ENCODE measurements at regions not wholly inside any gene's neighbourhood (a gene's known extent, or its start where the extent isn't known, plus 50 kb on each side); places are given as distances from the start of the nearest gene placed in this dataset.

GRCh38 chr5:103962023-103962422 lies 399.4 kb upstream of the NUDT12 start:
- no peaks in the 10 kb centered on the region for H3K27me3 ChIP-seq (replicated peaks; ENCODE audit: insufficient read depth)
- H3K27ac ChIP-seq: no peak overlapping the region
- DNase-seq (ENCODE audit: low spot score): no peak
- WGBS: 90% methylated on average over 1 of the region's 1 CpG
- TF ChIP-seq, protein P1, sequence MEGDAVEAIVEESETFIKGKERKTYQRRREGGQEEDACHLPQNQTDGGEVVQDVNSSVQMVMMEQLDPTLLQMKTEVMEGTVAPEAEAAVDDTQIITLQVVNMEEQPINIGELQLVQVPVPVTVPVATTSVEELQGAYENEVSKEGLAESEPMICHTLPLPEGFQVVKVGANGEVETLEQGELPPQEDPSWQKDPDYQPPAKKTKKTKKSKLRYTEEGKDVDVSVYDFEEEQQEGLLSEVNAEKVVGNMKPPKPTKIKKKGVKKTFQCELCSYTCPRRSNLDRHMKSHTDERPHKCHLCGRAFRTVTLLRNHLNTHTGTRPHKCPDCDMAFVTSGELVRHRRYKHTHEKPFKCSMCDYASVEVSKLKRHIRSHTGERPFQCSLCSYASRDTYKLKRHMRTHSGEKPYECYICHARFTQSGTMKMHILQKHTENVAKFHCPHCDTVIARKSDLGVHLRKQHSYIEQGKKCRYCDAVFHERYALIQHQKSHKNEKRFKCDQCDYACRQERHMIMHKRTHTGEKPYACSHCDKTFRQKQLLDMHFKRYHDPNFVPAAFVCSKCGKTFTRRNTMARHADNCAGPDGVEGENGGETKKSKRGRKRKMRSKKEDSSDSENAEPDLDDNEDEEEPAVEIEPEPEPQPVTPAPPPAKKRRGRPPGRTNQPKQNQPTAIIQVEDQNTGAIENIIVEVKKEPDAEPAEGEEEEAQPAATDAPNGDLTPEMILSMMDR (IDR thresholded peaks at IDR 0.05): no peak
- TF ChIP-seq POLR2A (IDR thresholded peaks at IDR 0.05) (no peak), POLR2AphosphoS5 (IDR thresholded peaks at IDR 0.05) (no peak)
- no peaks in the 10 kb centered on the region for H3K4me1 ChIP-seq (replicated peaks)
- no peaks in the 10 kb centered on the region for H3K36me3 ChIP-seq
- intact Hi-C loops (cut with DNase I): no loop called here
- H3K4me3 ChIP-seq: no peak overlapping the region
- no peaks in the 10 kb centered on the region for H3K9me3 ChIP-seq

- Histone ChIP-seq H3K4me3 (no peak overlapping the region), H3K36me3 (no peaks in the 10 kb centered on the region), H3K9me3 (no peaks in the 10 kb centered on the region), H3K27ac (no peak overlapping the region), H3K27me3 (replicated peaks; ENCODE audit: insufficient read depth) (no peaks in the 10 kb centered on the region), H3K4me1 (replicated peaks) (no peaks in the 10 kb centered on the region)
- DNase-seq (ENCODE audit: low spot score): no peak
- WGBS: 95% methylated on average over 44 of the region's 47 CpGs
- no peak for TF ChIP-seq POLR2A (IDR thresholded peaks at IDR 0.05)
- TF ChIP-seq, protein P1 (IDR thresholded peaks at IDR 0.05): no peak
- no peak for TF ChIP-seq POLR2AphosphoS5 (IDR thresholded peaks at IDR 0.05)
- intact Hi-C loops (cut with DNase I): no loop called here
Observed at GRCh38 chr5:103953601-103954382, 391.2 kb upstream of the NUDT12 start.

DNA sequence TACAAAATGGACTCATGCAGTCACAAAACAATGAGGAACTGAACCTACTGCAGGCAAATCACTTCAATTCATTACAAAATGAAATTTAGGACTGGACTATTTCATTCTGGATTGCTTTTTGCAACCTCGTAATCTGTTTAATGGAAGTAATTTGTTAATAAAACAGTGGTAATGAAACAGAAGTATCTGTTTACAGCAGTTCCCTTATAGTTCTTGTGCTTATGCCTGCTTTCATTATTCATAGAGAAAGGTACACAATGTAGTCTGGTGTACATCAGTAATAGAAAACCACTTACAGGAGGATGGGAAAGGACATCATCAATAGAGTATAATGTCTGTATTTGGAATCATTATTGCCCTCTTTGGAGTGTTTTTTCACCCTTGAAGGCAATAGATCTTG lies 389.2 kb upstream of the NUDT12 start:
- H3K27me3 ChIP-seq (replicated peaks; ENCODE audit: insufficient read depth): no peaks in the 10 kb centered on the region
- no peak overlapping the region for H3K27ac ChIP-seq
- no peaks in the 10 kb centered on the region for H3K36me3 ChIP-seq
- TF ChIP-seq, protein P1 (IDR thresholded peaks at IDR 0.05): no peak
- TF ChIP-seq POLR2A (IDR thresholded peaks at IDR 0.05) (no peak), POLR2AphosphoS5 (IDR thresholded peaks at IDR 0.05) (no peak)
- WGBS: 67% methylated on average over 1 of the region's 1 CpG
- no peak for DNase-seq (ENCODE audit: low spot score)
- no peaks in the 10 kb centered on the region for H3K4me1 ChIP-seq (replicated peaks)
- no peaks in the 10 kb centered on the region for H3K9me3 ChIP-seq
- intact Hi-C loops (cut with DNase I): no loop called here
- no peak overlapping the region for H3K4me3 ChIP-seq

GRCh38 chr5:103943230-103943629 lies 380.6 kb upstream of the NUDT12 start:
- intact Hi-C loops (cut with DNase I): no loop called here
- H3K4me3 ChIP-seq: no peak overlapping the region
- whole genome bisulfite sequencing: 81% methylated on average over 7 of the region's 7 CpGs
- DNase-seq (ENCODE audit: low spot score): no peak
- TF ChIP-seq, protein P1 (IDR thresholded peaks at IDR 0.05): no peak
- TF ChIP-seq POLR2A (IDR thresholded peaks at IDR 0.05): no peak
- no peak for TF ChIP-seq POLR2AphosphoS5 (IDR thresholded peaks at IDR 0.05)
- no peaks in the 10 kb centered on the region for H3K27me3 ChIP-seq (replicated peaks; ENCODE audit: insufficient read depth)
- H3K9me3 ChIP-seq: no peaks in the 10 kb centered on the region
- no peaks in the 10 kb centered on the region for H3K4me1 ChIP-seq (replicated peaks)
- H3K27ac ChIP-seq: no peak overlapping the region
- H3K36me3 ChIP-seq: no peaks in the 10 kb centered on the region

- Histone ChIP-seq H3K27me3 (replicated peaks; ENCODE audit: insufficient read depth) (no peaks in the 10 kb centered on the region), H3K4me3 (no peak overlapping the region), H3K4me1 (replicated peaks) (no peaks in the 10 kb centered on the region), H3K9me3 (no peaks in the 10 kb centered on the region), H3K36me3 (no peaks in the 10 kb centered on the region), H3K27ac (no peak overlapping the region)
- intact Hi-C loops (cut with DNase I): no loop called here
- no peak for DNase-seq (ENCODE audit: low spot score)
- TF ChIP-seq, protein P1 (IDR thresholded peaks at IDR 0.05): no peak
- TF ChIP-seq POLR2A (IDR thresholded peaks at IDR 0.05): no peak
- no peak for TF ChIP-seq POLR2AphosphoS5 (IDR thresholded peaks at IDR 0.05)
- WGBS: 73% methylated on average over 6 of the region's 6 CpGs
Observed at GRCh38 chr5:103942587-103943186, 380.1 kb upstream of the NUDT12 start.
